AG04450 (cell line): ENCODE measurements at regions not wholly inside any gene's neighbourhood (a gene's known extent, or its start where the extent isn't known, plus 50 kb on each side); places are given as distances from the start of the nearest gene placed in this dataset.

Experiments used
- CTCF ChIA-PET: fragments of 300-600, 350-600 bp; formaldehyde crosslinking; extraction: SDS; loops from one replicate; lab custom pipeline; 2022; ENCODE audit warnings: antibody characterized with exemption, inconsistent platforms; lab: Charles Lee
- POLR2A ChIA-PET: fragments of 350-600 bp; formaldehyde crosslinking; extraction: SDS; loops from one replicate; lab custom pipeline; 2021; ENCODE audit warnings: antibody characterized with exemption, inconsistent platforms; lab: Yijun Ruan, JAX
- DNase-seq: peaks from one replicate; pipeline ENCODE4 v3.0.0-alpha.2; 2011; ENCODE audit warnings: low read depth, low spot score
- H3K27ac ChIP-seq: one replicate; pipeline ENCODE4 v1.5.1; 2012; ENCODE audit warnings: low read depth, low read length, control low read depth
- H3K27me3 ChIP-seq: one replicate; pipeline ENCODE4 v1.6.0; 2012; ENCODE audit warnings: low read length; ENCODE audit not compliant: control insufficient read depth, insufficient read depth
- H3K4me3 ChIP-seq: 2 replicates; pipeline ENCODE4 v1.5.1; 2011; ENCODE audit warnings: mild to moderate bottlenecking, low read depth, low read length, control low read depth
- H3K9me3 ChIP-seq: 2 replicates; pipeline ENCODE4 v1.5.1; 2012; ENCODE audit warnings: low read length; ENCODE audit not compliant: control insufficient read depth, insufficient read depth
- TF ChIP-seq, protein P1 (sequence below): IDR thresholded peaks from 2 replicates; pipeline ENCODE4 v1.5.1; 2011; ENCODE audit warnings: low read depth, low read length, control low read depth, inconsistent platforms

DNA sequence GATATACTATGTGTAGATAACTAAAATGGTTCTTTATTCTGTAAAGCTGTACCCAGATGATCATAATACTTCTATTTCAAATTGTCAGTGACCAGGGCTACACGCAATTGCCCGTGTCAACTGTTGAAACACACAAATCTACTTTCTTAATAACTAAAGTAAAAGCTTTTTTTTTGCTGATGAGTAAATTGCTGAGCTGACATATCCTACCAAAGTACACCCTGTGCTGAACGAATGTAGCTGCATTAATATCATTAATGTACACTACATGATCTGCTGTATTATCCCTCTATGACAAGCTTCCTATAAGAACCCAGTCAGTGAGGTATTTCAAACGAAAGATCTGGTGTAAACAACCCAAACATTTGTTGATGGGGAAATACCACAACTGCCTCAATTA, 827.2 kb upstream of the ATXN8OS start:
- H3K27ac ChIP-seq: no peak overlapping the region
- CTCF ChIA-PET: no interaction called here
- peaks cover 2% of the 10 kb centered on the region; the same call in 1 of the 2 replicates for H3K9me3 ChIP-seq
- no peak for DNase-seq
- TF ChIP-seq, protein P1, sequence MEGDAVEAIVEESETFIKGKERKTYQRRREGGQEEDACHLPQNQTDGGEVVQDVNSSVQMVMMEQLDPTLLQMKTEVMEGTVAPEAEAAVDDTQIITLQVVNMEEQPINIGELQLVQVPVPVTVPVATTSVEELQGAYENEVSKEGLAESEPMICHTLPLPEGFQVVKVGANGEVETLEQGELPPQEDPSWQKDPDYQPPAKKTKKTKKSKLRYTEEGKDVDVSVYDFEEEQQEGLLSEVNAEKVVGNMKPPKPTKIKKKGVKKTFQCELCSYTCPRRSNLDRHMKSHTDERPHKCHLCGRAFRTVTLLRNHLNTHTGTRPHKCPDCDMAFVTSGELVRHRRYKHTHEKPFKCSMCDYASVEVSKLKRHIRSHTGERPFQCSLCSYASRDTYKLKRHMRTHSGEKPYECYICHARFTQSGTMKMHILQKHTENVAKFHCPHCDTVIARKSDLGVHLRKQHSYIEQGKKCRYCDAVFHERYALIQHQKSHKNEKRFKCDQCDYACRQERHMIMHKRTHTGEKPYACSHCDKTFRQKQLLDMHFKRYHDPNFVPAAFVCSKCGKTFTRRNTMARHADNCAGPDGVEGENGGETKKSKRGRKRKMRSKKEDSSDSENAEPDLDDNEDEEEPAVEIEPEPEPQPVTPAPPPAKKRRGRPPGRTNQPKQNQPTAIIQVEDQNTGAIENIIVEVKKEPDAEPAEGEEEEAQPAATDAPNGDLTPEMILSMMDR: no peak
- H3K4me3 ChIP-seq: no peak overlapping the region
- POLR2A ChIA-PET: no interaction called here
- no peaks in the 10 kb centered on the region for H3K27me3 ChIP-seq

DNA sequence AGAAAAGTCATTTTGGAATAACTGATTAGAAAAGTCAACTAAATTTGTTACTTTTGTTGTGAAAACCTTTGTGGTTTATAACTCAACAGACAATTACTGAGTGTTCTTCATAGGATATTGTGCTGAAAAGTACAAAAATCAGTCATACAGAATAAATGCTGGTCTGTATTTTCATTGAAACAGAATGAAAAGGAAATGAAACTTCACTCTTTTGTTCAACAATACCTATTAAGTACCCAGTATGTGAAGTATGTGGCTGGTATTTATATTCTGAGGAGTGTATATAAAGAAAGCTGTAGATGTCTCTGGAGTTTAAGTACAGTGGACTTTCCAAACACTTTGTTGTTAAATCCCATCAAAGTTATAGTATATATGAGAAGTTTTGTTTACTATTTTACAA, 828.4 kb upstream of the ATXN8OS start:
- CTCF ChIA-PET: no interaction called here
- no peak for DNase-seq
- Histone ChIP-seq H3K27me3 (no peaks in the 10 kb centered on the region), H3K9me3 (peaks cover 2% of the 10 kb centered on the region; the same call in 1 of the 2 replicates), H3K4me3 (no peak overlapping the region), H3K27ac (no peak overlapping the region)
- TF ChIP-seq, protein P1: no peak
- POLR2A ChIA-PET: no interaction called here

DNA sequence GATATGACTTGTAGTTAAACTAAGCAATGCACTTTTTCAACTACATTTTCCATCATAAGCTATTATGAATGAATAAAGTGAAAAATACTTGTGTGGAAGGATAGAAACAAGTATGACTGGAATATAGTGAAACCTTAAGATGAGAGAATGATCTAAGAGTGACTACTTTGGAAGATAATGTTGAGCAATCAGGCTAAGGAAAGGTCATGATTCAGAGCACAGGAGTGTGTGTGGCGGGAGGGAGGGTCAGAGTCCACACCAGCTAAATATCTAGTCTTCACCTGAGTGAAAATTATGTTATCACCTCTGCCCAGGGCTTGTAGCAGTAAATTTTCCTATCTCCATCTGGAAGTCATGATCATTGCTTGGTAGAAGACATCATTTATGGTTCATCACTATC, 833.4 kb upstream of the ATXN8OS start:
- ChIA-PET CTCF (no interaction called here), POLR2A (no interaction called here)
- Histone ChIP-seq H3K9me3 (peaks cover 2% of the 10 kb centered on the region; the same call in 1 of the 2 replicates), H3K4me3 (no peak overlapping the region), H3K27me3 (no peaks in the 10 kb centered on the region), H3K27ac (no peak overlapping the region)
- DNase-seq: no peak
- TF ChIP-seq, protein P1: no peak

DNA sequence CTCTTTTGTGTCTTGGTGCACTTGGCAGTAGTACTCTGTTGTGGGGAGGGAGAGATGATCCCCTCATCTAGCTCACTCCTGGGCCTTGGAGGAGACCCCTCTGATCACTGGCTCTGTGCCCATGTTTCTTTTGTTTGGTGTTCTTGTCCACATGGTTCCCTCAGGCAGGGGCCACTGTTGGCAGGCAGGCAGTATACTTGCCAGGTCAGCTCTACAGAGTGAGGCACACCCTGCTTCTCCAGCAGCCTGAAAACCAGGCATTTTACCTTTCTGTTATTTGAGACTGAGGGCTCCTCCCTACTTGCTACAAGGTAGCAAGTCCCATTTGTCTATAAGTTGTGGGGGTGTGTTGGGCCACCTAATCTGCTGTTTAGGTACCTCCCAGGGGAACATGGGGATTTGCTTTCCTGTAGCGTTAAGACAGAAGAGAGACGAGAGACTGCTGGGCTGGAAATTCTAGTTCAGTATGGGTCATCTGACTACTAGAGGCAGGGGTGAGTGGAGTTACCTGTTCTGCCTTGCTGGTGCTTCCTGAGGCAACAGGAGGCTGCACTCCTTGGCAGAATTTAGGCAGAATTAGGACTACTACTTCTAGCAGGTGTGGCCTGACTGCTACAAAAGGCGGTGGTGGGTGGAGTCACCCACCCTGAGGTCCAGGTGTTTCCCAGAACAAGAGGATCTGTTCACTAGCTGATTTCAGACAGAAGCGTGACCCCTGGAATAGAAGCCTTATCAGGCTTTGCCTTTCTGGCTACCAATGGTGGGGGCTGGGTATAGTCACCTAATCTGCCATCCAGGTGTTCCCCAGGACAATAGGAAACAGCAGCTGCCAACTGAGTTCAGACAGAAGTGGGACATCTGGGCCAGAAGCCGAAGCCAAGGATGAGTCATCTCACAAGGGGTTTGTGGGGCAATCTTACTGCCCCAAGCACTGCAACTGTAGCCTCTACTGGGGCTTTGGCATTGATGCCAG, 843.0 kb upstream of the ATXN8OS start:
- ChIA-PET POLR2A (no interaction called here), CTCF (no interaction called here)
- TF ChIP-seq, protein P1: no peak
- no peak overlapping the region for H3K4me3 ChIP-seq
- H3K27ac ChIP-seq: no peak overlapping the region
- peaks cover 17% of the 10 kb centered on the region for H3K9me3 ChIP-seq
- no peaks in the 10 kb centered on the region for H3K27me3 ChIP-seq
- no peak for DNase-seq

DNA sequence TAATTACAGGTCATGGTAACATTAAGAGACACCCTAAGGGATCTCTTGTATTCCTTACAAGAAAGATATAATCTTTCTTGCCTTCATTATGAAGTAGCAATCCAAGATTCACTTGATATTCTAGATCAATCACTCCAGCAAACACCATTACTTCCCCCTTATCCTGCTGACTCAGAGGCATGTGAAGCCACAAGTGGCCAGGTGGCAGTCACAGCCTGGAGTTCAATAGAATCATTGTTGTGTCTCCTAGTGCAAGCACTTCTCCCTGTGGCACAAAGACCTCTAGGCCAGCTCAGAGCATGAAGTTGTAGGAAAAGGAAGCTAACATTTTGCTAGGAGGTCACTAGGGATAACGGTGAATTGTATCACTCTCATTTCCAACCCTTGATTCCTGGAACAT, 864.3 kb upstream of the ATXN8OS start:
- no peak overlapping the region for H3K27ac ChIP-seq

More for the DNA sequence above, 864.3 kb upstream of the ATXN8OS start:
- Histone ChIP-seq H3K4me3 (no peak overlapping the region), H3K27me3 (no peaks in the 10 kb centered on the region), H3K9me3 (peaks cover 9% of the 10 kb centered on the region; the same call in 1 of the 2 replicates)
- POLR2A ChIA-PET: no interaction called here
- CTCF ChIA-PET: no interaction called here
- DNase-seq: no peak
- TF ChIP-seq, protein P1: no peak
